Neural cell (in vitro differentiated cells): ENCODE measurements at regions not wholly inside any gene's neighbourhood (a gene's known extent, or its start where the extent isn't known, plus 50 kb on each side); places are given as distances from the start of the nearest gene placed in this dataset.
A peak's percentile ranks its signal among the peaks of the same experiment; 100 is the strongest.

ENCODE experiments used
- H2AFZ ChIP-seq: fragments of 200-600, 300-800 bp; sonication (generic), shearing (Covaris generic); 2 replicates; pipeline ENCODE4 v1.6.0; 2014; ENCODE audit warnings: low read depth, mild to moderate bottlenecking, antibody characterized with exemption, low read length, moderate library complexity
- H3F3A ChIP-seq: fragments of 200-600 bp; shearing (Covaris generic); 2 replicates; pipeline ENCODE4 v1.6.1; 2016; ENCODE audit warnings: mild to moderate bottlenecking, moderate library complexity, mixed read lengths, antibody characterized with exemption, low read length; ENCODE audit not compliant: insufficient read depth, poor library complexity, severe bottlenecking
- H3K27ac ChIP-seq: fragments of 200-600, 300-800 bp; sonication (generic), shearing (Covaris generic); 2 replicates; pipeline ENCODE4 v1.5.1; 2014; ENCODE audit warnings: mild to moderate bottlenecking, low read length, moderate library complexity
- H3K27me3 ChIP-seq: fragments of 300-800, 200-600 bp; sonication (generic), shearing (Covaris generic); 2 replicates; pipeline ENCODE4 v1.6.0; 2014; ENCODE audit warnings: mild to moderate bottlenecking, low read depth, low read length, moderate library complexity; ENCODE audit not compliant: insufficient read depth
- H3K36me3 ChIP-seq: fragments of 300-800, 200-600 bp; sonication (generic), shearing (Covaris generic); 2 replicates; pipeline ENCODE4 v1.5.1; 2014; ENCODE audit warnings: mild to moderate bottlenecking, antibody characterized with exemption, low read length, moderate library complexity; ENCODE audit not compliant: insufficient read depth
- H3K4me2 ChIP-seq: fragments of 300-800, 200-600 bp; sonication (generic), shearing (Covaris generic); 2 replicates; pipeline ENCODE4 v1.6.0; 2014; ENCODE audit warnings: mild to moderate bottlenecking, low read length
- H3K4me3 ChIP-seq: fragments of 300-800, 200-600 bp; sonication (generic), shearing (Covaris generic); 2 replicates; pipeline ENCODE4 v1.5.1; 2014; ENCODE audit warnings: mild to moderate bottlenecking, low read length, moderate library complexity
- H3K79me2 ChIP-seq: fragments of 200-600 bp; shearing (Covaris generic); replicated peaks from 2 replicates; pipeline ENCODE4 v1.6.0; 2014; ENCODE audit warnings: mild to moderate bottlenecking, low read length, moderate library complexity; ENCODE audit not compliant: insufficient read depth
- H3K9ac ChIP-seq: fragments of 300-800, 200-600 bp; sonication (generic), shearing (Covaris generic); 2 replicates; pipeline ENCODE4 v1.6.1; 2016; ENCODE audit warnings: mild to moderate bottlenecking, low read length, mixed read lengths
- H3K9me2 ChIP-seq: fragments of 200-600 bp; shearing (Covaris generic); 2 replicates; pipeline ENCODE4 v1.6.1; 2016; ENCODE audit warnings: mild to moderate bottlenecking, low read length, mixed read lengths; ENCODE audit not compliant: insufficient read depth
- H3K9me3 ChIP-seq: fragments of 200-600, 300-800 bp; sonication (generic), shearing (Covaris generic); 2 replicates; pipeline ENCODE4 v1.6.1; 2016; ENCODE audit warnings: mild to moderate bottlenecking, mixed run types, low read length, moderate library complexity, mixed read lengths
- H4K20me1 ChIP-seq: fragments of 200-600 bp; shearing (Covaris generic); 2 replicates; pipeline ENCODE4 v1.6.1; 2016; ENCODE audit warnings: mild to moderate bottlenecking, mixed run types; ENCODE audit not compliant: insufficient read depth
- EP300 ChIP-seq: fragments of 450-650 bp; conservative IDR thresholded peaks from 2 replicates; pipeline ENCODE4 v1.6.1; 2014; ENCODE audit warnings: antibody characterized with exemption, mild to moderate bottlenecking, moderate library complexity; ENCODE audit not compliant: poor library complexity, severe bottlenecking
- EZH2 ChIP-seq: fragments of 200-600, 300-800 bp; shearing (Covaris generic), sonication (generic); IDR thresholded peaks from 2 replicates; pipeline ENCODE4 v1.6.1; 2014; ENCODE audit warnings: antibody characterized with exemption, low read length, borderline replicate concordance, mild to moderate bottlenecking; ENCODE audit not compliant: insufficient read depth, poor library complexity, severe bottlenecking
- MXI1 ChIP-seq: fragments of 450-650 bp; conservative IDR thresholded peaks from 2 replicates; pipeline ENCODE4 v1.6.1; 2014; ENCODE audit warnings: antibody characterized with exemption, mild to moderate bottlenecking; ENCODE audit not compliant: poor library complexity, severe bottlenecking
- POLR2AphosphoS5 ChIP-seq: IDR thresholded peaks from 2 replicates; pipeline ENCODE4 v1.6.1; 2012
- RAD21 ChIP-seq: fragments of 450-650 bp; conservative IDR thresholded peaks from 2 replicates; pipeline ENCODE4 v1.6.1; 2014; ENCODE audit warnings: antibody characterized with exemption, mild to moderate bottlenecking, moderate library complexity
- SMC3 ChIP-seq: fragments of 450-650 bp; conservative IDR thresholded peaks from 2 replicates; pipeline ENCODE4 v1.6.1; 2014; ENCODE audit warnings: antibody characterized with exemption, mild to moderate bottlenecking, moderate library complexity; ENCODE audit not compliant: poor library complexity
- TAF1 ChIP-seq: IDR thresholded peaks from 2 replicates; pipeline ENCODE4 v1.6.1; 2012; ENCODE audit warnings: low read depth
- TF ChIP-seq, protein P1 (sequence below): fragments of 450-650 bp; IDR thresholded peaks from 2 replicates; pipeline ENCODE4 v1.5.1; 2014; ENCODE audit warnings: antibody characterized with exemption, mild to moderate bottlenecking, moderate library complexity; ENCODE audit not compliant: poor library complexity, severe bottlenecking
- TF ChIP-seq, protein P2 (sequence below): IDR thresholded peaks from 2 replicates; pipeline ENCODE4 v1.6.1; 2012; ENCODE audit warnings: borderline replicate concordance

DNA sequence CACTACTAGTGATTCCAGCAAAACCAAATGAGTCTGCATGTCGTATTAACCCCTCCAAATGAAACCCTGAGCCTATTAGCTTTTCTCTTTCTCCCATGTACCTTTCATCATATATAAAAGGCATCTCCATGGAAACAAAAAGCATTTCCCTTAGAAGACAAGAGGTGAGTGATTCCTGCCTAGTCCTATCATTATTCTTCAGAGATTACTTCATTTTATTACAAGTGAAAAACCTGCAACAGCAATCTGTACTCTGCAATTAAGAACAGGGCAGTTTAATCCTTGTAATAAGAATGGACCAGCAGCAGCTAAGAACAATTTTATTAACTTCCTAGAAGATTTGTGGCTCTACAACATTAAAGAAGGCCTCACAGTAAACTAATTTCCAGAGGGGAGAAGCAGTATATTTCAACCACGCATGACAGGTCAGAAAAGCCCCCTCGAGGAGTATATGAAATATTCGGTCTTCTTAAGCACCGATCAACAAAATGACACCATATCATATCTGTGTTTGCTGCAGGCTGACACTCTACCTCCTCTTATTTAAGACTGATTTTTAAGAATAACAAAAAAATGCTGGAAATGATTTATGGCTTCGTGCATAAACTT lies 132.3 kb upstream of the TFPI start:
- Histone ChIP-seq H3K36me3 (no peaks in the 10 kb centered on the region), H3K27ac (peak overlapping the region; percentile 76), H3K79me2 (no peaks in the 10 kb centered on the region), H3K27me3 (no peaks in the 10 kb centered on the region), H3K9me3 (no peaks in the 10 kb centered on the region), H3K4me3 (peak overlapping the region; percentile 55), H2AFZ (peak overlapping the region; percentile 2), H3K9me2 (no peaks in the 10 kb centered on the region), H3K9ac (peak overlapping the region; percentile 39), H4K20me1 (no peaks in the 10 kb centered on the region), H3K4me2 (peak overlapping the region; percentile 63), H3F3A (peaks cover 5% of the 10 kb centered on the region)
- TF ChIP-seq EP300 (peak; percentile 82), SMC3 (no peak), EZH2 (no peak)
- TF ChIP-seq, protein P1, sequence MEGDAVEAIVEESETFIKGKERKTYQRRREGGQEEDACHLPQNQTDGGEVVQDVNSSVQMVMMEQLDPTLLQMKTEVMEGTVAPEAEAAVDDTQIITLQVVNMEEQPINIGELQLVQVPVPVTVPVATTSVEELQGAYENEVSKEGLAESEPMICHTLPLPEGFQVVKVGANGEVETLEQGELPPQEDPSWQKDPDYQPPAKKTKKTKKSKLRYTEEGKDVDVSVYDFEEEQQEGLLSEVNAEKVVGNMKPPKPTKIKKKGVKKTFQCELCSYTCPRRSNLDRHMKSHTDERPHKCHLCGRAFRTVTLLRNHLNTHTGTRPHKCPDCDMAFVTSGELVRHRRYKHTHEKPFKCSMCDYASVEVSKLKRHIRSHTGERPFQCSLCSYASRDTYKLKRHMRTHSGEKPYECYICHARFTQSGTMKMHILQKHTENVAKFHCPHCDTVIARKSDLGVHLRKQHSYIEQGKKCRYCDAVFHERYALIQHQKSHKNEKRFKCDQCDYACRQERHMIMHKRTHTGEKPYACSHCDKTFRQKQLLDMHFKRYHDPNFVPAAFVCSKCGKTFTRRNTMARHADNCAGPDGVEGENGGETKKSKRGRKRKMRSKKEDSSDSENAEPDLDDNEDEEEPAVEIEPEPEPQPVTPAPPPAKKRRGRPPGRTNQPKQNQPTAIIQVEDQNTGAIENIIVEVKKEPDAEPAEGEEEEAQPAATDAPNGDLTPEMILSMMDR: no peak
- TF ChIP-seq, protein P2, sequence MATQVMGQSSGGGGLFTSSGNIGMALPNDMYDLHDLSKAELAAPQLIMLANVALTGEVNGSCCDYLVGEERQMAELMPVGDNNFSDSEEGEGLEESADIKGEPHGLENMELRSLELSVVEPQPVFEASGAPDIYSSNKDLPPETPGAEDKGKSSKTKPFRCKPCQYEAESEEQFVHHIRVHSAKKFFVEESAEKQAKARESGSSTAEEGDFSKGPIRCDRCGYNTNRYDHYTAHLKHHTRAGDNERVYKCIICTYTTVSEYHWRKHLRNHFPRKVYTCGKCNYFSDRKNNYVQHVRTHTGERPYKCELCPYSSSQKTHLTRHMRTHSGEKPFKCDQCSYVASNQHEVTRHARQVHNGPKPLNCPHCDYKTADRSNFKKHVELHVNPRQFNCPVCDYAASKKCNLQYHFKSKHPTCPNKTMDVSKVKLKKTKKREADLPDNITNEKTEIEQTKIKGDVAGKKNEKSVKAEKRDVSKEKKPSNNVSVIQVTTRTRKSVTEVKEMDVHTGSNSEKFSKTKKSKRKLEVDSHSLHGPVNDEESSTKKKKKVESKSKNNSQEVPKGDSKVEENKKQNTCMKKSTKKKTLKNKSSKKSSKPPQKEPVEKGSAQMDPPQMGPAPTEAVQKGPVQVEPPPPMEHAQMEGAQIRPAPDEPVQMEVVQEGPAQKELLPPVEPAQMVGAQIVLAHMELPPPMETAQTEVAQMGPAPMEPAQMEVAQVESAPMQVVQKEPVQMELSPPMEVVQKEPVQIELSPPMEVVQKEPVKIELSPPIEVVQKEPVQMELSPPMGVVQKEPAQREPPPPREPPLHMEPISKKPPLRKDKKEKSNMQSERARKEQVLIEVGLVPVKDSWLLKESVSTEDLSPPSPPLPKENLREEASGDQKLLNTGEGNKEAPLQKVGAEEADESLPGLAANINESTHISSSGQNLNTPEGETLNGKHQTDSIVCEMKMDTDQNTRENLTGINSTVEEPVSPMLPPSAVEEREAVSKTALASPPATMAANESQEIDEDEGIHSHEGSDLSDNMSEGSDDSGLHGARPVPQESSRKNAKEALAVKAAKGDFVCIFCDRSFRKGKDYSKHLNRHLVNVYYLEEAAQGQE: no peak

DNA sequence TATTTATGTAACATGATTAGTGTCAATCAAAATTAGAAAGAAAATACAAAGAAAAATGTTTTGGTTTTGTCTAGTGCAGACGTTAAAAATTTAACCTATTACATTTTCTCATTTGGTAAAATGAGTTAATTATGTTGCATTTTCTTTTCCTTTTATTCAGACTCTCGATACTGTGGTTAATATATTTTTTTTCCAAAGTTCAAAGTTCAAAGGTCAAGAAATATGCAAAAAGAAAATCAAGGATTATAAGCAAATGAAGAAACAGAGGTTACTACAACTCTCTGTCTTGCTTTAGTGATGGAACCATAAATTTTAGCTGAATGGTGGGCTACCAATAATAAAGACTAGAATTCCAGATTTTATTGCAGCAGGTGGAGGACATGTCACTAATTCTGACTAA lies 133.3 kb upstream of the TFPI start:
- H3K9me2 ChIP-seq: no peaks in the 10 kb centered on the region
- no peaks in the 10 kb centered on the region for H3K27me3 ChIP-seq
- no peak for TF ChIP-seq EZH2
- no peak for TF ChIP-seq POLR2AphosphoS5
- TF ChIP-seq RAD21: no peak
- TF ChIP-seq, protein P2: no peak
- TF ChIP-seq EP300: no peak
- TF ChIP-seq MXI1: no peak
- TF ChIP-seq, protein P1: no peak
- TF ChIP-seq TAF1: no peak
- no peak for TF ChIP-seq SMC3
- H3K4me3 ChIP-seq: no peak overlapping the region
- H3K4me2 ChIP-seq: peak overlapping the region; percentile 63
- no peaks in the 10 kb centered on the region for H4K20me1 ChIP-seq
- no peak overlapping the region for H2AFZ ChIP-seq
- no peaks in the 10 kb centered on the region for H3K79me2 ChIP-seq
- no peak overlapping the region for H3K9ac ChIP-seq
- peaks cover 5% of the 10 kb centered on the region for H3F3A ChIP-seq
- H3K9me3 ChIP-seq: no peaks in the 10 kb centered on the region
- peak overlapping the region; percentile 76 for H3K27ac ChIP-seq
- H3K36me3 ChIP-seq: no peaks in the 10 kb centered on the region
